Tibial artery (tissue), 4 donors: ENCODE measurements at regions not wholly inside any gene's neighbourhood (a gene's known extent, or its start where the extent isn't known, plus 50 kb on each side); places are given as distances from the start of the nearest gene placed in this dataset.

Source experiments
- DNase-seq, 2 donors: peaks; one replicate each; pipeline ENCODE4 v3.0.0-alpha.2; 2019
- H3K27ac ChIP-seq, 2 donors: fragments of 200-600 bp; sonication (generic) in 1 of 2; 1 replicate in 1 of 2; 2 replicates in 1 of 2; pipeline ENCODE4 v1.5.1; 2018 to 2019; ENCODE audit warnings: mild to moderate bottlenecking in 1 of 2
- H3K27me3 ChIP-seq, 2 donors: fragments of 200-600 bp; sonication (generic) in 1 of 2; one replicate each; pipeline versions ENCODE4 v1.5.1 to v1.6.0; 2016 to 2019
- H3K36me3 ChIP-seq, 3 donors: fragments of 200-600 bp; sonication (generic) in 2 of 3; one replicate each; pipeline ENCODE4 v1.5.1; 2016 to 2019; ENCODE audit warnings: mild to moderate bottlenecking in 2 of 3
- H3K4me1 ChIP-seq, 4 donors: fragments of 200-600 bp; sonication (generic) in 2 of 4; 1 replicate in 3 of 4; 2 replicates in 1 of 4; pipeline ENCODE4 v1.5.1; 2016 to 2019
- H3K4me3 ChIP-seq, 2 donors: fragments of 200-600 bp; sonication (generic) in 1 of 2; 1 replicate in 1 of 2; 2 replicates in 1 of 2; pipeline ENCODE4 v1.5.1; 2018 to 2019; ENCODE audit warnings: mild to moderate bottlenecking in 2 of 2
- H3K9me3 ChIP-seq, 3 donors: fragments of 200-600 bp; sonication (generic) in 1 of 3; one replicate each; pipeline ENCODE4 v1.5.1; 2016 to 2019
- intact Hi-C: fragments of 100-400 bp; cut with DNase I; formaldehyde crosslinking; loops from one replicate; pipeline ENCODE4 v1.15.0; 2023; ENCODE audit warnings: low total_unique reads
- TF ChIP-seq, protein P1 (sequence below), 2 experiments: fragments of 200-600 bp in 1 of 2; fragments of 450-650 bp in 1 of 2; IDR thresholded peaks; one replicate each; pipeline ENCODE4 v1.5.1; 2017 to 2019; ENCODE audit warnings: antibody characterized with exemption in 2 of 2, mild to moderate bottlenecking in 1 of 2, moderate library complexity in 1 of 2

DNA sequence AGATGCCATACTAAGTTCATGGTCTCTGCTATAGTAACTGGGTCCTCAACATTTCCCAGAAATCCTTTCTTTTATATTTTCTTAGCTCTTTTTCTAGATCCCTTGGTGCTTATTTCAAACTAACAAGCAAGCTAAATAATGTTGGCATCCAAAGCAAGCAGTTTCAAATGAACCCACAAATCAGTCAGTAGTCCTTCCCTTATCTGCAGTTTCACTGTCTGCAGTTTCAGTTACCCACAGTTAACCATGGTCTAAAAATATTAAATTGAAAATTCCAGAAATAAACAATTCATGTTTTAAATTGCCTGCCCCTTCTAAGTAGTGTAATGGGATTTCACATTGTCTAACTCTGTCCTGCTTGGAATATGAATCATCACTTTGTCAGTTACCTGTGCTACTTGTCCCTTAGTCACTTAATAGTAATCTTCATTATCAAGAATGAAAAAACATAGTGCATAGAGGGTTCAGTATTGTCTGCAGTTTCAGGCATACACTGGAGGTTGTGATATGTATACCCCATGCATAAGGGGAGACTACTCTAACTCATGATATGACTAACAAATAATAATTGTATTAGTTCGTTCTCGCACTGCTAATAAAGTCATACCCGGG, 633.7 kb downstream of the MECOM start:
- H3K9me3 ChIP-seq, result no peaks in the 10 kb centered on the region
- H3K27ac ChIP-seq, result no peak overlapping the region
- DNase-seq, result no peak
- TF ChIP-seq, protein P1, sequence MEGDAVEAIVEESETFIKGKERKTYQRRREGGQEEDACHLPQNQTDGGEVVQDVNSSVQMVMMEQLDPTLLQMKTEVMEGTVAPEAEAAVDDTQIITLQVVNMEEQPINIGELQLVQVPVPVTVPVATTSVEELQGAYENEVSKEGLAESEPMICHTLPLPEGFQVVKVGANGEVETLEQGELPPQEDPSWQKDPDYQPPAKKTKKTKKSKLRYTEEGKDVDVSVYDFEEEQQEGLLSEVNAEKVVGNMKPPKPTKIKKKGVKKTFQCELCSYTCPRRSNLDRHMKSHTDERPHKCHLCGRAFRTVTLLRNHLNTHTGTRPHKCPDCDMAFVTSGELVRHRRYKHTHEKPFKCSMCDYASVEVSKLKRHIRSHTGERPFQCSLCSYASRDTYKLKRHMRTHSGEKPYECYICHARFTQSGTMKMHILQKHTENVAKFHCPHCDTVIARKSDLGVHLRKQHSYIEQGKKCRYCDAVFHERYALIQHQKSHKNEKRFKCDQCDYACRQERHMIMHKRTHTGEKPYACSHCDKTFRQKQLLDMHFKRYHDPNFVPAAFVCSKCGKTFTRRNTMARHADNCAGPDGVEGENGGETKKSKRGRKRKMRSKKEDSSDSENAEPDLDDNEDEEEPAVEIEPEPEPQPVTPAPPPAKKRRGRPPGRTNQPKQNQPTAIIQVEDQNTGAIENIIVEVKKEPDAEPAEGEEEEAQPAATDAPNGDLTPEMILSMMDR (IDR thresholded peaks at IDR 0.05), result no peak
- H3K36me3 ChIP-seq, result no peaks in the 10 kb centered on the region
- intact Hi-C loops, result no loop called here
- no peak overlapping the region for H3K4me3 ChIP-seq
- H3K4me1 ChIP-seq, result no peaks in the 10 kb centered on the region
- no peaks in the 10 kb centered on the region for H3K27me3 ChIP-seq

DNA sequence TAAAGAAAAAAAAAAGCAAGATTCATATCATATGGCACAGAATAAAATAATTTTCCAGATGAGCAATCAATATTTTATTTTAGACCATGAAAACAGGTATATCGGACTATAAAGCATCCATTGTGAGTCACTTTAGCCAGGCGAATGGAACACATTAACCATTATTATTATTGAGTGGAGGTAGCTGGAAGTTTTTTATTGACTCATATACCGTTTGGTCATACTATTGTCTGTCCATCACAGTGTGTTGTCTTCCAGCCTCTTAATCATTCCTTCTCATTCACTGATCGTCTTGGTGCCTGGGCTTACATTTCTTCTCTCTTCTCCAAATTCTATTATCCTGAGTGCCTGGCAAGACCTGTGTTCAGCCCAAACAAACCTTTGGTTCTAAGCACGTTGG, 634.8 kb downstream of the MECOM start:
- H3K27me3 ChIP-seq, result no peaks in the 10 kb centered on the region
- H3K4me3 ChIP-seq, result no peak overlapping the region
- H3K4me1 ChIP-seq, result no peaks in the 10 kb centered on the region
- DNase-seq, result no peak
- no peak overlapping the region for H3K27ac ChIP-seq
- TF ChIP-seq, protein P1 (IDR thresholded peaks at IDR 0.05), result no peak
- no peaks in the 10 kb centered on the region for H3K9me3 ChIP-seq
- H3K36me3 ChIP-seq, result no peaks in the 10 kb centered on the region
- intact Hi-C loops, result no loop called here

DNA sequence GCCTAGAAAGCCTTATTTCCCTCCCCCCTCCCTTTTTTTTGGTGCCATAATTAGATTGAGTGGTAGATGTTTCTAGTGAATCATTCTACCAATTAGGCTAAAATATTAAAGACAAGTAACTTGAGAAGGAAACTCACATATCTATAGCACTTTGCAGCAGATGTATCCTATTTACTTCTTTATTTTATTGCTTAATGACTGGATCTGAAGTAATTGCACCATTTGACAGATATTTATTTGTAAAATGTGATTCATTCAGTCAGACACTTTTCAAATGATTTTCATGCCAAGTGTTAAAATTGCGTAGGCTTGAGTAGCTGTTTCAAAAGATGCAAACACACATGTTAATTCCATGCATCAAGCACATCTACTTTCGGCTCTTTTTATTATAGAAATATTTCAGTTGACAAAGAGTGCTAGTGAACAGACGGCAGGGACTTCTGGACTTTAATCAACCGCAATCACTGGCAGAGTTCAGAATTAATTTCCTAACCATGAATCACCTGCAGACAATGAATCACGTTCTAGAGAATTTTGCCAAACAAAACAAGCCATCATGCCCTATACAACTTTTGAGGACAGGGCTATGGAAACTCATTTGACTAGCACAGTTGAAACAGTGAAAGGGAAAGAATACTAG, 636.8 kb downstream of the MECOM start:
- Histone ChIP-seq H3K27me3 (no peaks in the 10 kb centered on the region), H3K27ac (no peak overlapping the region), H3K36me3 (no peaks in the 10 kb centered on the region), H3K9me3 (no peaks in the 10 kb centered on the region), H3K4me1 (no peaks in the 10 kb centered on the region), H3K4me3 (no peak overlapping the region)
- intact Hi-C loops, result no loop called here
- TF ChIP-seq, protein P1 (IDR thresholded peaks at IDR 0.05), result no peak
- DNase-seq, result no peak

DNA sequence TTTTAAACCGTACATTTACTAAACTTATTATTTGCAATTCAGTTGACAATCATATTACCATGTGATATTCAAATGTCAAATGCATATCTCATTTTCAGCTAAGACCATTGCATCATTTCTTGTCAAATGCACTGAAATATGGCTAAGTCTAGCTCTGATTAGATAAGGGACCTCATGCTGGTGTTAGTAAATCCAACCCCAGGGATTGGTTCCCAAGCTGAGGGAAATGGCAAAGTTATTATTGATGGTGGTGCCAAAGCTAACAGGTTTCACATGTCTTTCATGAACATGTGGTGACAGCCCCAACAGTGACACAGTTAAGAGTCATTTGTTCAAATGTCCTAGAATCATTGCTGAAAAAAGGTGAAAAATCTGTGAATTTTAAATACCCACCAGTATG, 641.1 kb downstream of the MECOM start:
- Histone ChIP-seq H3K4me1 (no peaks in the 10 kb centered on the region), H3K27ac (no peak overlapping the region), H3K36me3 (no peaks in the 10 kb centered on the region), H3K9me3 (no peaks in the 10 kb centered on the region), H3K4me3 (no peak overlapping the region), H3K27me3 (no peaks in the 10 kb centered on the region)
- intact Hi-C loops, result no loop called here
- TF ChIP-seq, protein P1 (IDR thresholded peaks at IDR 0.05), result no peak
- DNase-seq, result no peak

DNA sequence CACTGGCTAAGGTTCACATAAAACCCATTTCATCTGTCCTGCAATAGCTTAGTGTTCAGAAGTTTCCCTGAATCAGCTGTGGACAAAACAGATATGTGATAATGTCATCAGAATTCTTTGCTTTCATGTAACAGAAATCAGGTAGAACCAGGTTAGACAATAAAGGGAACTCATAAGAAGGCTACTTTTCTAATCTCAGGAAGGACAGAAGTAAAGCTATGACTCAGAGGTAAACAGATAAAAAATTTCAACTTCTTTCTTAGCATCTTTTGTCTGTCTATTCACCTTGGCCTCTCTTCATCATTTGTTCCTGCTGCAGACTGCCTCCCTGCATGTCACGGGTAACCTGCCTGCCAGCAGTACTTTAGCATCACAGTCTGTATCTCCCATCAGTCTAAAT, 643.1 kb downstream of the MECOM start:
- H3K27me3 ChIP-seq, result no peaks in the 10 kb centered on the region
- H3K4me3 ChIP-seq, result no peak overlapping the region
- DNase-seq, result no peak
- no peaks in the 10 kb centered on the region for H3K36me3 ChIP-seq
- intact Hi-C loops, result no loop called here
- TF ChIP-seq, protein P1 (IDR thresholded peaks at IDR 0.05), result no peak
- no peaks in the 10 kb centered on the region for H3K4me1 ChIP-seq
- no peaks in the 10 kb centered on the region for H3K9me3 ChIP-seq
- no peak overlapping the region for H3K27ac ChIP-seq
